MM.1S (cell line): ENCODE measurements at regions not wholly inside any gene's neighbourhood (a gene's known extent, or its start where the extent isn't known, plus 50 kb on each side); places are given as distances from the start of the nearest gene placed in this dataset.

Experiments
- DNase-seq: peaks from one replicate; pipeline ENCODE4 v3.0.0-alpha.2; 2015
- H2AFZ ChIP-seq: fragments of 300-600 bp; sonication (generic); 2 replicates; pipeline ENCODE4 v1.6.0; 2016; ENCODE audit warnings: antibody characterized with exemption, low read length
- H3F3A ChIP-seq: fragments of 300-600 bp; sonication (generic); 2 replicates; pipeline ENCODE4 v1.6.1; 2016; ENCODE audit warnings: mild to moderate bottlenecking, antibody characterized with exemption, low read length, moderate library complexity, mixed read lengths; ENCODE audit not compliant: insufficient read depth
- H3K27ac ChIP-seq: fragments of 300-600 bp; sonication (generic); 2 replicates; pipeline ENCODE4 v1.5.1; 2016; ENCODE audit warnings: mild to moderate bottlenecking, low read length
- H3K27me3 ChIP-seq: fragments of 300-600 bp; sonication (generic); replicated peaks from 2 replicates; pipeline ENCODE4 v1.6.0; 2016; ENCODE audit warnings: low read length; ENCODE audit not compliant: insufficient read depth
- H3K36me3 ChIP-seq: fragments of 300-600 bp; sonication (generic); replicated peaks from 2 replicates; pipeline ENCODE4 v1.6.1; 2016; ENCODE audit warnings: mild to moderate bottlenecking, low read length, mixed read lengths; ENCODE audit not compliant: insufficient read depth
- H3K4me1 ChIP-seq: fragments of 300-600 bp; sonication (generic); 2 replicates; pipeline ENCODE4 v1.6.1; 2016; ENCODE audit warnings: low read length, mixed read lengths
- H3K4me2 ChIP-seq: fragments of 300-600 bp; sonication (generic); 2 replicates; pipeline ENCODE4 v1.6.0; 2016; ENCODE audit warnings: low read depth, low read length
- H3K4me3 ChIP-seq: fragments of 300-600 bp; sonication (generic); 2 replicates; pipeline ENCODE4 v1.5.1; 2016; ENCODE audit warnings: low read length, mixed read lengths
- H3K79me2 ChIP-seq: fragments of 300-600 bp; sonication (generic); 2 replicates; pipeline ENCODE4 v1.6.1; 2016; ENCODE audit warnings: mixed run types, low read length, mixed read lengths
- H3K9ac ChIP-seq: fragments of 300-600 bp; sonication (generic); 2 replicates; pipeline ENCODE4 v1.6.1; 2016; ENCODE audit warnings: low read length, mixed read lengths
- H3K9me2 ChIP-seq: fragments of 300-600 bp; sonication (generic); replicated peaks from 2 replicates; pipeline ENCODE4 v1.6.1; 2016; ENCODE audit warnings: mild to moderate bottlenecking, low read length, mixed read lengths; ENCODE audit not compliant: insufficient read depth
- H3K9me3 ChIP-seq: fragments of 300-600 bp; sonication (generic); replicated peaks from 2 replicates; pipeline ENCODE4 v1.6.1; 2016; ENCODE audit warnings: mild to moderate bottlenecking, low read length, mixed read lengths; ENCODE audit not compliant: insufficient read depth
- H4K20me1 ChIP-seq: fragments of 300-600 bp; sonication (generic); 2 replicates; pipeline ENCODE4 v1.6.1; 2016; ENCODE audit warnings: mild to moderate bottlenecking, low read length, moderate library complexity, mixed read lengths; ENCODE audit not compliant: insufficient read depth
- EZH2 ChIP-seq: fragments of 300-600 bp; sonication (generic); optimal IDR thresholded peaks from 2 replicates; pipeline ENCODE3; 2017; ENCODE audit warnings: low read depth, mild to moderate bottlenecking, antibody characterized with exemption, low read length, mixed read lengths
- EZH2phosphoT487 ChIP-seq: fragments of 300-600 bp; sonication (generic); IDR thresholded peaks from 2 replicates; pipeline ENCODE4 v1.6.1; 2018; ENCODE audit warnings: antibody characterized with exemption, low read length
- TF ChIP-seq, protein P1 (sequence below): fragments of 300-600 bp; sonication (generic); IDR thresholded peaks from 2 replicates; pipeline ENCODE4 v1.5.1; 2016; ENCODE audit warnings: antibody characterized with exemption, low read length, mixed read lengths

DNA sequence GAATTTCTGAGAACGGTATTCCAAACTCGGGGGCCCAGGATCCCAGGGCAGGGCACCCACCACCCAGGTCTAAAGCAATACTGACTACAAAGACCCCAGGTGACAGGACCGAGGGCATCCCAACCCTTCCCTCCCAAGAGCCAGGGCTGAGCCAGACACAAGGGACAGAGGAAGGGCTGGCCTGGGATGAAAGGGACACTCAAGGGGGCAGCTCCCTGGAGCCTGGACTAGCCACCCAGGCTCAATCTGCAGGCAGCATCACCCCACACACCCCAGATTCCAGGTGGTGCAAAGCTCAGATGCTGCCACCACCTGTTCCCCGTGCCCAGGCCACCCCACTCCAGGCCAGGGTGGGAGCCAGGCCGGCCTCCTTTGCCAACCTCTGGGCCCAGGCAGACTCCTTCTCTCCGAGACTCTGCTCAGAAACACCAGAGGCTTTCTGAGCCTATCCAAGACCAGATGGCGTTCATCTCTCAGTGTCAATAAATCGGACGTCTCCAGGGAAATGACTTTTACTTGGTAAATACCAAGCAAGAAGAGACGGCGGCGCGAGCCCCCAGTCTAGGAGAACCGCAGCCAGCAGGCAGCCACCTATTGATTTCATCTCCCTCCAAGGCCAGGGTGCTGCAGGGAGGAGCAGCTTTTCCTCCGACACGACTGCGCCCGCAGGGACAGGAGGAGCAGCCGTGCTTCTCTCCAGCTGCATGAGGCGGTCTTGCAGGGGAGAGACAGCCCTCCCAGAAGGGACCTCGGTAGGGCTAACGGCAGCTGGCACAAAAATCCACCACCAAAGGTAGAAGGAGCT lies 94.1 kb upstream of the ADAMTS2 start:
- TF ChIP-seq EZH2phosphoT487 (no peak), EZH2 (no peak)
- TF ChIP-seq, protein P1, sequence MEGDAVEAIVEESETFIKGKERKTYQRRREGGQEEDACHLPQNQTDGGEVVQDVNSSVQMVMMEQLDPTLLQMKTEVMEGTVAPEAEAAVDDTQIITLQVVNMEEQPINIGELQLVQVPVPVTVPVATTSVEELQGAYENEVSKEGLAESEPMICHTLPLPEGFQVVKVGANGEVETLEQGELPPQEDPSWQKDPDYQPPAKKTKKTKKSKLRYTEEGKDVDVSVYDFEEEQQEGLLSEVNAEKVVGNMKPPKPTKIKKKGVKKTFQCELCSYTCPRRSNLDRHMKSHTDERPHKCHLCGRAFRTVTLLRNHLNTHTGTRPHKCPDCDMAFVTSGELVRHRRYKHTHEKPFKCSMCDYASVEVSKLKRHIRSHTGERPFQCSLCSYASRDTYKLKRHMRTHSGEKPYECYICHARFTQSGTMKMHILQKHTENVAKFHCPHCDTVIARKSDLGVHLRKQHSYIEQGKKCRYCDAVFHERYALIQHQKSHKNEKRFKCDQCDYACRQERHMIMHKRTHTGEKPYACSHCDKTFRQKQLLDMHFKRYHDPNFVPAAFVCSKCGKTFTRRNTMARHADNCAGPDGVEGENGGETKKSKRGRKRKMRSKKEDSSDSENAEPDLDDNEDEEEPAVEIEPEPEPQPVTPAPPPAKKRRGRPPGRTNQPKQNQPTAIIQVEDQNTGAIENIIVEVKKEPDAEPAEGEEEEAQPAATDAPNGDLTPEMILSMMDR: no peak
- no peaks in the 10 kb centered on the region for H3K9me2 ChIP-seq

DNA sequence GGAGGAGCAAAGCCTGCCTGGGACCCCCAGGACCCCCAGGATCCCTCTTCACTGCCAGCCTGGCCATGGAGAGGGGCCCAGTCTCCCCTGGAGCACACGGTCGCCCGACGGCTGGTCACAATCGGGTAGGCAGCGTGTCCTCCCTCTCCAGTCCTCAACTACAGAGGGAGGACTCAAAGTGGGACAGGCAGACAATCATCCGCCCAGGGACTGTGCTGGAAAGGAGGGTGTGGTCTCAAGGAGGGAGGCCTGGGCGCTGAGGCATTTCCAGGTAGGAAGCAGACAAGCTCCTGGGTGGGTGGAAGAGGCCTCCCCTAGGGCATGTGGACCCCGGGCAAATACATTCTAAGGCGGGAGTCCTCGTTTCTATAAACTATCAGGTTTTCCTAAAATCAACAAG lies 93.2 kb upstream of the ADAMTS2 start:
- no peaks in the 10 kb centered on the region for H3K9me3 ChIP-seq
- H3K4me1 ChIP-seq: no peaks in the 10 kb centered on the region
- H3K79me2 ChIP-seq: no peaks in the 10 kb centered on the region
- no peaks in the 10 kb centered on the region for H3K9me2 ChIP-seq
- H3K36me3 ChIP-seq: no peaks in the 10 kb centered on the region
- H3K4me3 ChIP-seq: no peak overlapping the region
- no peak overlapping the region for H2AFZ ChIP-seq
- no peak overlapping the region for H3K4me2 ChIP-seq
- no peak overlapping the region for H3K9ac ChIP-seq
- peaks cover 18% of the 10 kb centered on the region for H3K27me3 ChIP-seq
- no peaks in the 10 kb centered on the region for H3F3A ChIP-seq
- no peak overlapping the region for H3K27ac ChIP-seq
- TF ChIP-seq EZH2phosphoT487 (no peak), EZH2 (no peak)
- TF ChIP-seq, protein P1: no peak
- DNase-seq: no peak
- no peaks in the 10 kb centered on the region for H4K20me1 ChIP-seq

More for the DNA sequence above, 94.1 kb upstream of the ADAMTS2 start:
- DNase-seq: no peak
- Histone ChIP-seq H3K27me3 (peaks cover 13% of the 10 kb centered on the region), H3K36me3 (no peaks in the 10 kb centered on the region), H4K20me1 (no peaks in the 10 kb centered on the region), H2AFZ (no peak overlapping the region), H3K9ac (no peak overlapping the region), H3K27ac (no peak overlapping the region), H3K4me3 (no peak overlapping the region), H3K9me3 (no peaks in the 10 kb centered on the region), H3K4me2 (no peak overlapping the region), H3K79me2 (no peaks in the 10 kb centered on the region), H3F3A (no peaks in the 10 kb centered on the region), H3K4me1 (no peaks in the 10 kb centered on the region)

DNA sequence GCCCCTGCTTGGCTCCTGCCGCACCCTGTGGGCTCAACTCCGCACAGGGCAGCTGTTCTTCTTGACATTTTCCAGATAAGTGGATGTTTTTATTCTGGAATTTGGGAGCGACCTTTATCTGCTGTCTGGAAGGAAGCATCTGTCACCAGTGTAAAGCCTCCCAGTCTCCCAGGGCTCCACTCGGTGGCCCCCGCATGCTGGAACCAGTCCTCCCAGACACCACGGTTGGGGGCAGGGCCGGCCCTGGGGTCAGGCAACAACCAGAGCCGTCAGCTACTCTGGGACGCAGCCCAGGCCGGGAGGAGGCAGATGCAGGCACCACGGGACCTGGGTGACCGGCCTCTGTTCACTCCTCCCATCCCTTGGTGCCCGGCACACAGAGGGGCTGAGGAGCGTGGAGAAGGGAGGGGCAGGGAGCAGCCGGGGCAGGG lies 92.8 kb upstream of the ADAMTS2 start:
- peaks cover 18% of the 10 kb centered on the region for H3K27me3 ChIP-seq
- TF ChIP-seq, protein P1: no peak
- TF ChIP-seq EZH2 (no peak), EZH2phosphoT487 (no peak)
- DNase-seq: no peak
- no peaks in the 10 kb centered on the region for H3K9me3 ChIP-seq
- no peak overlapping the region for H2AFZ ChIP-seq
- no peak overlapping the region for H3K27ac ChIP-seq
- H4K20me1 ChIP-seq: no peaks in the 10 kb centered on the region
- no peaks in the 10 kb centered on the region for H3F3A ChIP-seq
- H3K9me2 ChIP-seq: no peaks in the 10 kb centered on the region
- H3K4me2 ChIP-seq: no peak overlapping the region
- H3K79me2 ChIP-seq: no peaks in the 10 kb centered on the region
- H3K4me3 ChIP-seq: no peak overlapping the region
- no peak overlapping the region for H3K9ac ChIP-seq
- no peaks in the 10 kb centered on the region for H3K36me3 ChIP-seq
- no peaks in the 10 kb centered on the region for H3K4me1 ChIP-seq
